GM21390 (cell line): ENCODE measurements at regions not wholly inside any gene's neighbourhood (a gene's known extent, or its start where the extent isn't known, plus 50 kb on each side); places are given as distances from the start of the nearest gene placed in this dataset.
"Not testable (repeated sequence)": the region's sequence is repeated elsewhere in the genome, so short reads cannot be mapped to it uniquely, and the experiment has no call there.

ENCODE experiments used
- ATAC-seq: cut with Tn5 transposase; IDR thresholded peaks from one replicate; pipeline ENCODE4 v1.9.1; 2021; ENCODE audit not compliant: unreplicated experiment

GRCh38 chr2:211204902-211205301, 648.5 kb downstream of the CPS1 start:
- no peak for ATAC-seq

- ATAC-seq = no peak
Observed at GRCh38 chr2:211205358-211205757, 649.0 kb downstream of the CPS1 start.

DNA sequence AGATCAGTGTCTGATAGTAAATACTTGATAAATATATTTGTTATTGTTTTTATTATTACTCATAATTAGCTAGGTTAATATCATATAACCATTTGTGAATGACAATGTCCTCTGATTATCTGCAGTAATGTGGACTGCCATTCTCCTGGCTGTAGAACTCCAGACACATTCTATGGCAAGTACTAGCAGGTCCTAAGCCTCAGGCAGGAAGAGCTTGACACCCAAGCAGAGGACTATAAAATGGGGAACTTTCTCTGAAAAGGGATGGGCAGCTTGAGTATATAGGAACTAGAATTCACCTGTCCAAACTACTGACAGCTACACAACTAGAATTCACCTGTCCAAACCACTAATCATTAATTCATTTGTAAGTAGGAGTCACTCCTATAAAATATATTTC, 649.4 kb downstream of the CPS1 start:
- no peak for ATAC-seq

DNA sequence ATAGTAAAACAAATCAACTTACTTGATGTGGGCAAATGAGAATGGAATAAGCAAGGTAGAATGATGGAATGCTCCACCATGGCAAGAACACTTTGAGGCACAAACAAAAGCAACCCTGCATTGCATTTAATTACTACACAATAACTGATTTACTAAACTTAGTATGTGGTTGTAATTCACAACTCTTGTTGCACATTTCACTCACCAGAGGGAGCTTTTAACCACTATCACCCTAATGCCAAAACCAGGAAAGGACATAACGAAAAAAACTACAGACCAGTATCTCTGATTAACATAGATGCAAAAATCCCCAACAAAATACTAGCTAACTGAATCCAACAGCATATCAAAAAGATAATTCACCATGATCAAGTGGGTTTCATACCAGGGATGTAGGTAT, 659.8 kb downstream of the CPS1 start:
- ATAC-seq = no peak

- ATAC-seq = not testable (repeated sequence)
Observed at GRCh38 chr2:211219548-211219947, 663.1 kb downstream of the CPS1 start.

DNA sequence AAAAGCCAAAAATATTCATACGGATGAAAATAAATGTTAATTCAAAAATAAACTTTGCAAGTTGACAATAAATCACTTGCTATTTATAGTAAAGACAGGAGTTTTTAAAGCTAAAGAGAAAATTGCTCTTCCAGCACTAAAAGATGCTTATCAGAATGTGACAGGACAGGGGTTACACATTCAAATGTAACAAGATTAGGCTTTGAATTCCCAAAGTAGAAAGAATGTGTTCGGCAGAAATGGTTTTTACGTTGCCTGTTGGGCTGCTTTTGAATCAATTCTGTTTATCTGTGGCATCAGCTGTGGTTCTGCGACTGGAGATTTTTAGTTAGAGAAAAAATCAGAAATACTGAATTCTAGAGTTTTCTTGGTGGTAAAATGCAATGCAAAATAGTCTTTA, 669.4 kb downstream of the CPS1 start:
- ATAC-seq = no peak

DNA sequence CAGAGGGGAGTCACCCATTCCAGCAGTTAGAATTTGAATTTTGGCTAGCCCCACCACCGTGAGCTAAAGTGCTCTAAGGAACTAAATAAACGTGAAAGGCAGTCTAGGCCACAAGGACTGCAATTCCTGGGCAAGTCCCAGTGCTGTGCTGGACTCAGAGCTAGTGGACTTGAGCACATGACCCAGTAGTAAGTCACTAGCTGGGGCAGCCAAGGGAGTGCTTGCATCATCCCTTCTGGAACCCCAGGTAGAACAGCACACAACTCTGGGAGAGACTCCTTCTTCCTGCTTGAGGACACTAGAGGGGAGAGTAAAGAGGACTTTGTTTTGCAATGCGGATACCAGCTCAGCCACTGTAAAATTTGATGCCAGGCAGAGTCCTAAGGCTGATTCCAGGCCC, 672.2 kb downstream of the CPS1 start:
- ATAC-seq = no peak

GRCh38 chr2:211237586-211238275, 681.3 kb downstream of the CPS1 start:
- ATAC-seq = no peak

GRCh38 chr2:211241891-211242290, 685.5 kb downstream of the CPS1 start:
- no peak for ATAC-seq

- ATAC-seq = no peak
Observed at GRCh38 chr2:211247751-211248150, 691.4 kb downstream of the CPS1 start.

DNA sequence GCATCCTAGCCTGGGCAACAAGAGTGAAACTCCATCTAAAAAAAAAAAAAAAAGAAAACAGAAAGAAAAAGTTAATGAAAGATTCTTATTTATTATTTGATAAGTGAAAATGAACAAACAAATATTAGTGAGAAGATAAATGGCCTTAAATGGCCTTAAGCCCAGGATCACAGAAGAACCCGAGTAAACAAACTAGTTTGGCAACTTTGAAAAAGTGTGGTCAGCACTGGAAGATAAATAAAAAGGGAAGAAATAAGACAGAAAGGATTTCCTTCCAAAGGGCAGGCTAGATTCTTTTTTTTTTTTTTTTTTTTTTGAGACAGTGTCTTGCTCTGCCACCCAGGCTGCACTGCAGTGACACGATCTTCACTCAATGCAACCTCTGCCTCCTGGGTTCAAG, 692.4 kb downstream of the CPS1 start:
- ATAC-seq = no peak

GRCh38 chr2:211251016-211251415, 694.6 kb downstream of the CPS1 start:
- no peak for ATAC-seq

DNA sequence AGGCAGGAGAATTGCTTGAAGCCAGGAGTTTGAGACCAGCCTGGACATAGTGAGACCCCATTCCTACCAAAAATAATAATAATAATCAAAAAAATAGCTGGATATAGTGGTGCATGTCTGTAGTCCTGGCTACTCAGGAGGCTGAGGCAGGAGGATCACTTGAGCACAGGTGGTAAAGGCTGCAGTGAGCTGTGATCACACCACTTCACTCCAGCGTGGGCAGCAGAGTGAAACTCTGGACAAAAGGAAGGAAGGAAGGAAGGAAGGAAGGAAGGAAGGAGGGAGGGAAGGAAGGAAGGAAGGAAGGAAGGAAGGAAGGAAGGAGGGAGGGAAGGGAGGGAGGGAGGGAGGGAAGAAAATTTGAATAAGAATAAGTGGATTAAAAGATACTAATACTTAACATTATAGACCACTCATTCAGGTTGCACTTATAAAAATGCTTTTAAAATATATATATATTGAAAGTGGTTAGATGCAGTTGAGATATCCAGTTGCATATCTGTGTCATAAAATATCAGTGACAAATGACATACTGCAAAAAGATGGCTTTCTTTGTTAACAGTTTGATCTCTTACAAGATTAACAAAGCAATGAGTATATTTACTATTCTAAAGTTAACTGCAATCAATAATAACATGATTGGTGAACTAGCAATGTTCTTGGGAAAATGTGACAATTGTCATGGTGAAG, 702.4 kb downstream of the CPS1 start:
- no peak for ATAC-seq

- no peak for ATAC-seq
Observed at GRCh38 chr2:211259831-211260476, 703.6 kb downstream of the CPS1 start.

DNA sequence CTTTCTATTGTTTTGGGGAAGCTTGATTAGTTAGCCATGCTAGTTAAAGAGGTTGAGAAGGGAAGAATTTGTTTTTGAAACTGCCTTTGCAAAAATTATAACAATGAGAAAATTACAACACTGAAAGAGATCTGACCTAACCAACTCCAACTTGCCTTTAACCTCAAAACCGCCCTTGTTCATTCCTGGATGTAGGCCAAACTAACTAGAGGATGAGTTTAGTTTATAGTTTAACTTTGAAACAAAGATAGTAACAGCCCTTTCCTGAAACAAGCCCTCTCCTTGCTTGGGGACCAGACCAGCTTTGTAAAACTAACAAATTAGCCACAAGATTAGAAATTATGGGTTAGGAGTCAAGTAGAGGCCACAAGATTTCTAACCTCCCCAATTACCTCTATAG, 713.9 kb downstream of the CPS1 start:
- ATAC-seq = no peak

GRCh38 chr2:211281430-211282073, 725.2 kb downstream of the CPS1 start:
- no peak for ATAC-seq

DNA sequence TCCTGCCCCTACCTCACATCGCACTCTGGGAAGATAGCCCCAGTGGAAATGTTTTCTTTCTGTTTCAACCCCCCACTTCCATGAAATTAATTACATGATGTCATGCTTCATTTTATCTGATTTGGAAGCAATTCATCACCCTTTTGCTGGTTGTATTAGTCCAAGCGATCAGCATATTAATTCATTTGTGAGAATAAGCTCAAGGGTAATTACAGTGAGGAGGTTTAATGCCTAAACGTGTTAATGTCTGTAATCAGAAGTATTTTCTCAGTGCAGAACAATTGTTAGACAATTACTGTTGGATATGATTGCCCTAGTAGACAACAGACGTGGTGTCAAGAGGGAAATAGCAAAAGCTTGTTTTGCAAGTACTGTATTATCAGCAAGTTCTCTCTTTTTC, 746.3 kb downstream of the CPS1 start:
- ATAC-seq = no peak

DNA sequence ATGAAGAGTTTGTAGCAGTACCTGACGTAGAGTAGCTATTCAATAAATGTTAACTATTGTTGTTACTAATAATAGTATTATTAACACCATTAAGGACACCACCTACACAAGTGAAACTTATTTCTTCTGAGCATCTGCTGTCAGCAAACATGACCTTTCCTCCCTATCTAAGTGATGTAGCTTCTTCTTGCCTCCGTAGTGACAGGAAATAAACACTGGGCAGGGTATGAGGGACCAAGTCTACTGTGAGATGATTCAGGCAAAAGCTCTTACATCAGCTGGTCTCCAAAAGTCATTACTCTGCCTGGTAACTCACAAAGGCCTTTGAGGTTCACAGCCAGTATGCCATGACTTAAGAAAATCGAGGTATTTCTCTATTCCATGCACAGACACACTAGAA, 750.5 kb downstream of the CPS1 start:
- ATAC-seq = no peak
